ENCODE measurements at regions not wholly inside any gene's neighbourhood (a gene's known extent, or its start where the extent isn't known, plus 50 kb on each side); places are given as distances from the start of the nearest gene placed in this dataset.

- no peak overlapping the region for H3K4me3 Mint-ChIP-seq (ENCODE audit: unreplicated experiment)
- no peak for TF ChIP-seq CTCF (IDR thresholded peaks at IDR 0.05; ENCODE audit: partially characterized antibody, unreplicated experiment)
- no peak overlapping the region for H3K27ac Mint-ChIP-seq (ENCODE audit: unreplicated experiment)
- no peak for DNase-seq
- H3K27me3 Mint-ChIP-seq (ENCODE audit: unreplicated experiment) = no peaks in the 10 kb centered on the region
- no peaks in the 10 kb centered on the region for H3K4me1 Mint-ChIP-seq (ENCODE audit: low read depth, unreplicated experiment)
- no peaks in the 10 kb centered on the region for H3K9me3 Mint-ChIP-seq (ENCODE audit: unreplicated experiment)
- H3K36me3 Mint-ChIP-seq (ENCODE audit: unreplicated experiment) = no peaks in the 10 kb centered on the region
Measured at GRCh38 chr9:13898957-13899356, 415.0 kb downstream of the NFIB start.

DNA sequence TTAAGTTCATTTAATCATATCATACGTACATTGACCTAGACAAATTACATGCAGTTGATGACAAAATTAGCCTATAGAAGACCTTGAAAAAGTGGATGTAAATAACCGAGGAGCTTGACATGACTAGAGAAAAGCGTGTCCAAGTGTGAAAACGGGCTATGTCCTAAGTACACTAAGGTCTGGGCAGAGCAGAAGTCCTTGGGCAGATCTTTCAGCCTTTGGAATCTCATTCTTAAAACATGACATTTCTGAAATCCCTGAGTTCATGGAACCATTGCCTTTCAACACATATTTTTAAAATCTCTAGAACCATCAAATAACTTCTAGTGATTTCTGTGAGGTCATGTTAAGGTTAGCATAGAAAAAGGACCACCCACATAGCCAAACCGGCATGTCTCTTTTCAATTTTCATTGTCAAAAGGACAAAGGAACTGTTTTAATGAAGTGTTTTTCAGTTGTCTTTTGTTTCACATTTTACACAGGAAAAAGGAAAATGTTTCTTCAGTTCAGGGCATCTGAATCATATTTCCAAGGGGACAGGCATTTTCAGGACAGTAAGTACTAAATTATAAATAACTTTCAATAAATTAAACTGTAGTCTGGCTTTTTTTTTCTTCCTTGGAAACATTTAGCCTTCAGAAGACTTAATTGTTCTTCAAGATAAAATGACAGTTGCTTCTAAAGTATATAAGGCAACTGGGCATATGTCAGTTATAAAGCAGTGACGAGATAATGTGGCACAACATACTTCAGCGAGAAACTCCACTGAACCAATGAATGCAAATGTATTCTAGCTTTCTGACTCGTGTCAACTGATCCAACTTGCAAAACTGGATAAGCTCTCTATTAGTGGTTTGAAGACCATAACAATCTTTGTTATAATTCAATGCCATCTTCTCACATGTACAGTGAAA is 416.8 kb downstream of the NFIB start:
- Mint-ChIP-seq H3K4me1 (ENCODE audit: low read depth, unreplicated experiment) (no peaks in the 10 kb centered on the region), H3K36me3 (ENCODE audit: unreplicated experiment) (no peaks in the 10 kb centered on the region), H3K4me3 (ENCODE audit: unreplicated experiment) (no peak overlapping the region), H3K9me3 (ENCODE audit: unreplicated experiment) (no peaks in the 10 kb centered on the region), H3K27ac (ENCODE audit: unreplicated experiment) (no peak overlapping the region), H3K27me3 (ENCODE audit: unreplicated experiment) (no peaks in the 10 kb centered on the region)
- DNase-seq = no peak
- no peak for TF ChIP-seq CTCF (IDR thresholded peaks at IDR 0.05; ENCODE audit: partially characterized antibody, unreplicated experiment)

- Mint-ChIP-seq H3K27me3 (ENCODE audit: unreplicated experiment) (no peaks in the 10 kb centered on the region), H3K4me3 (ENCODE audit: unreplicated experiment) (no peak overlapping the region), H3K36me3 (ENCODE audit: unreplicated experiment) (no peaks in the 10 kb centered on the region), H3K4me1 (ENCODE audit: low read depth, unreplicated experiment) (no peaks in the 10 kb centered on the region), H3K9me3 (ENCODE audit: unreplicated experiment) (no peaks in the 10 kb centered on the region), H3K27ac (ENCODE audit: unreplicated experiment) (no peak overlapping the region)
- DNase-seq = no peak
- no peak for TF ChIP-seq CTCF (IDR thresholded peaks at IDR 0.05; ENCODE audit: partially characterized antibody, unreplicated experiment)
Measured at GRCh38 chr9:13896047-13896446, 417.9 kb downstream of the NFIB start.

- Mint-ChIP-seq H3K27ac (ENCODE audit: unreplicated experiment) (no peak overlapping the region), H3K4me3 (ENCODE audit: unreplicated experiment) (no peak overlapping the region), H3K9me3 (ENCODE audit: unreplicated experiment) (no peaks in the 10 kb centered on the region), H3K4me1 (ENCODE audit: low read depth, unreplicated experiment) (no peaks in the 10 kb centered on the region), H3K36me3 (ENCODE audit: unreplicated experiment) (no peaks in the 10 kb centered on the region), H3K27me3 (ENCODE audit: unreplicated experiment) (no peaks in the 10 kb centered on the region)
- DNase-seq = no peak
- TF ChIP-seq CTCF (IDR thresholded peaks at IDR 0.05; ENCODE audit: partially characterized antibody, unreplicated experiment) = no peak
Measured at GRCh38 chr9:13885258-13885657, 428.7 kb downstream of the NFIB start.

- no peak overlapping the region for H3K27ac Mint-ChIP-seq (ENCODE audit: unreplicated experiment)
- peaks cover 2% of the 10 kb centered on the region for H3K27me3 Mint-ChIP-seq (ENCODE audit: unreplicated experiment)
- TF ChIP-seq CTCF (IDR thresholded peaks at IDR 0.05; ENCODE audit: partially characterized antibody, unreplicated experiment) = no peak
- H3K36me3 Mint-ChIP-seq (ENCODE audit: unreplicated experiment) = peaks cover 1% of the 10 kb centered on the region
- H3K9me3 Mint-ChIP-seq (ENCODE audit: unreplicated experiment) = no peaks in the 10 kb centered on the region
- DNase-seq = no peak
- H3K4me1 Mint-ChIP-seq (ENCODE audit: low read depth, unreplicated experiment) = no peaks in the 10 kb centered on the region
- no peak overlapping the region for H3K4me3 Mint-ChIP-seq (ENCODE audit: unreplicated experiment)
Measured at GRCh38 chr9:13879981-13880380, 434.0 kb downstream of the NFIB start.
